Adrenal gland (tissue), 5 donors: ENCODE measurements at regions not wholly inside any gene's neighbourhood (a gene's known extent, or its start where the extent isn't known, plus 50 kb on each side); places are given as distances from the start of the nearest gene placed in this dataset.

ENCODE experiments used
- CTCF ChIP-seq, 6 experiments: fragments of 450-650 bp in 4 of 6; fragments of 200-600 bp in 2 of 6; sonication (generic) in 1 of 6; IDR thresholded peaks; 1 replicate in 5 of 6; 2 replicates in 1 of 6; pipeline versions ENCODE4 v1.5.1 to v1.8.0; 2016 to 2021; ENCODE audit warnings: antibody characterized with exemption in 6 of 6, mild to moderate bottlenecking in 2 of 6, moderate library complexity in 1 of 6
- POLR2A ChIP-seq, 2 donors: fragments of 450-650 bp; IDR thresholded peaks; one replicate each; pipeline ENCODE4 v1.6.1; 2017; ENCODE audit warnings: antibody characterized with exemption in 2 of 2, mild to moderate bottlenecking in 2 of 2, moderate library complexity in 1 of 2
- donor health status: DM: no; HTN: no; CAD: no.

GRCh38 chr1:87805666-87806378 is 477.1 kb downstream of the LMO4 start:
- TF ChIP-seq POLR2A (IDR thresholded peaks at IDR 0.05) (no peak), CTCF (IDR thresholded peaks at IDR 0.05) (no peak)
